Islet of Langerhans (tissue), 1 donor: ENCODE measurements at regions not wholly inside any gene's neighbourhood (a gene's known extent, or its start where the extent isn't known, plus 50 kb on each side); places are given as distances from the start of the nearest gene placed in this dataset.
"Not testable (repeated sequence)": the region's sequence is repeated elsewhere in the genome, so short reads cannot be mapped to it uniquely, and the experiment has no call there.

Experiments used
- FAIRE-seq: peaks from one replicate; lab custom pipeline; 2011; peaks lifted over from hg19 to GRCh38; lab: Jason Lieb, UNC

DNA sequence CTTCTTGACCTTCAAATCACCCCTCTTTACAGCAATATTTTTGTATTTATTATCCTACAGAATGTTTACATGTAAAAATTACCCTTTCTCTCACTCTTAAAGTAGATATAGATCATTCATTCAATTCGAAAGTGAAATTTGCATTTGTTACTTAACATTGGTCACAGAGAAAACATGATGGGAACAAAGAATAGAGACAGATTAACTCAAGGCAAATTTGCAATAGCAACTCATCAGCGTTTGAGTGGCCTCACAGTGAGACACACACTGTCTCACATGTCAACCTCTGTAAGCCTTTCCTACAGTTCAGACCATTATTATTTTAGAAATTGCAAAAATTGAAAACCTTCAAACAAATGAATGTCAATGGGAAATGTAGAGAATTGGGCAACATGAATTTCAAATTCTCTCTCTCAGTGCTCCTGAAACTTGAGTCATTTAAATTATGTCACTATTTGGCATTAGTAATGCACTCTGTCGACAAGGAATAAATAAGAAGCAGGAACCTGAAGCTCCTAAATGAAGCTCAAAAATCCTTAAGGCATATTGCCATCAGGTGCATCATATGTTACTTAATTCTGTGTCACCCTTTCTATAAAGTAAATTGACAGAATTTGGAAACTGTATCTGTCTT, 148.3 kb upstream of the ANXA10 start:
- FAIRE-seq: no peak

DNA sequence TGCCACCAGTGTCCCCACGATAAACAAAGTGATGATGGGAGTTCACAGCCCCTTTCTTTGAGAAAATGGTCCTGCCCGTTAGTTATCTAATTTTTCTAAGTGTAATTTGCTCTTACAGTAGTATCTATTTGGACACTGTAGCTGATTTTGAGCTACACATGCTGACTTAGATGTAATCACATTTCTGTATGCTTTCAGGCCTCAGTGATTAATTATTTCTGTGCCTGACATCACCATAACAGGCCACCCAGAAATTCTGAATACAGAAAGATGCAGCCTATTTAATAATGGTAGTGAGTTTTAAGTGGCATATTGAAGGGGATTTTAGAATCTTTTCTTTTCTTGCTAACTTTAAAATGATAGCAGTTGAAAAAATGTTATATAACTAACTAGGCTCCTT, 147.6 kb upstream of the ANXA10 start:
- FAIRE-seq: no peak

DNA sequence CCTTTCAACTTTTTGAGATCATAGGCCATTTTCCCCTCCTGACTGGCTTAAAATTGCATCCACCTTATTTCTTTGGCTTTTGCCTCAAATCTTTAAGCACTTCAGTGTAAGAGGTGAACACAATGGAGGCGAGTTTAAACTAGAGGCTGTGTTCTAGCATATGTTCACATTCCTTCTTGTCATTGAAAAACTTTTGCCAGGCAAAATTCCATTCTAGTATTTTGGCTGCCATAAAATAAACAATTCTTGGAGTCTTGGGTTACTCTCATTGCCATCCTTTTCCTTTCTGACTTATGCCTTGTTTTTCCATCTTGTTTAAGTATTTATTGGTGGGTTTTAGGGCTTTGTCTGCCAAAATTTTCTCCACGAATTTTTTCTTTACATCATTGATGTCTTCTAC, 137.3 kb upstream of the ANXA10 start:
- no peak for FAIRE-seq

DNA sequence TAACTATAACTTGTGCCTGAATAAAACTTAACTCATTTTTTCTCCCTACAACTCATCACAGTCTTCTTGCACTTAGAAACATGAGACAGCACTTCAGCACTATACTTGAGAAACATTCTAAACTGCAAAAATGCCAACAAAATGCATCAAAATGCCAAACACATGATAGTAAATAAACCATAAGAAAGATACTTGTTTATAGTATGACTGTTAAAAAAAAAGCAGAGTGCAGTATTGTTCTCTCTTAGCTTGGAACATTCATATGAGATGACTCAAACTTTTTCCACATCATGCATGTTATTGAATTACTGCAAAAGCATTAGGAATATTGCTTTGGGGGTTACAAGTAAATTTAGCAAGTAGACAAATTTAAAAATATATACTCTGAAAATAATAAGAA, 135.7 kb upstream of the ANXA10 start:
- FAIRE-seq: no peak

DNA sequence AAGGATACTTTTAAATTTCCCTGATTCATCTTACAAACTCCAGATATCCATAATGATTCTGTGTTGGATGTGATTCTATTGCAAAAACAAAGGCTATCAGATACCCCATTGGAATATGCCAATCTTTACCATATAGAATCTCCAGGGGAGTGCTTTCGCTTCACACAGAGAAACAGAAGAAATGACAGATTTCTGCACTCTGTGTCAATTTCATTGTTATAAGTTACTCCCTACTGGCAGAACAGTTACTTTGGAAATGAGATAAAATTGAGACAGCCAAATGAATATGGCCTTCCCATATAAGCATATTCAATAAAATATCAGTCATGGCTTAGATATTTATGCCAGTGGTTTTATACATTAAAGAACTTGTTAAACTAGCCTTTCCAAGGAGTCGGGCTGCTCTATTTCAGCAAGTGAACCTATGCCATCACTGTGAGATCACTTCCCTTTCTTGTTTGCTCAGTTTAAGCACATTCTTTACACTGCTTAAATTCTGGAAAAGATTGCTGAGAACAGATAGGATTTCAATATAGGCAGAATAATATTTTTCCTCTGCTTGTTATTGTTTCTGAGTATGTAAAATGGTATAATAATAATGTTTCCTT, 127.5 kb upstream of the ANXA10 start:
- FAIRE-seq: no peak

DNA sequence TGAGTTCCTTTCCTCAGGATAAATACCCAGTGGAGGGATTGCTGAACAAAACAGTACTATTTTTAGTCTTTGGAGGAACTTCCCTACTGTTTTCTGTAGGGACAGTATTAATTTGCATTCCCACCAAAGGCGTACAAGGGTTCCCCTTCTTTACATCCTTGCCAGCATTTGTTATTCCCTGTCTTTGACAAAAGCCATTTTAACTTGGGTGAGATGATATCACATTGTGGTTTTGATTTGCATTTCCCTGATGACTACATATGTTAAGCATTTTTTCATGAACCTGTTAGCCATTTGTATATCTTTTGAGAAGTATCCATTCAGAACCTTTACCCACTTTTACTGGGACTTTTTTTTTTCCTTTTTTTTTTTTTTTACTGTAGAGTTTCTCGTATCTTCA, 126.2 kb upstream of the ANXA10 start:
- FAIRE-seq: no peak

DNA sequence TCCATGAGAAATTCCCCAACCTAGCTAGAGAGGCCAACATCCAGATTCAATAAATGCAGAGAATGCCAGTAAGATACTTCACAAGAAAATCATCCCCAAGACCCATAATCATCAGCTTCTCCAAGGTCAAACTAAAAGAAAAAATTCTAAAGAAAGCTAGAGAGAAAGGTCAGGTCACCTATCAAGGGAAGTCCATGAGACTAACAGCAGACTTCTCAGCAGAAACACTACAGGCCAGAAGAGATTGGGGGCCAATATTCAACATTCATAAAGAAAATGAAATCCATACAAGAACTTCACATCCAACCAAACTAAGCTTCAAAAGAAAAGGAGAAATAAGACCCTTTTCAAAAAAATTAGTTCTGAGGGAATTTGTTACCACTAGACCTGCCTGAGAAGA, 118.8 kb upstream of the ANXA10 start:
- no peak for FAIRE-seq

DNA sequence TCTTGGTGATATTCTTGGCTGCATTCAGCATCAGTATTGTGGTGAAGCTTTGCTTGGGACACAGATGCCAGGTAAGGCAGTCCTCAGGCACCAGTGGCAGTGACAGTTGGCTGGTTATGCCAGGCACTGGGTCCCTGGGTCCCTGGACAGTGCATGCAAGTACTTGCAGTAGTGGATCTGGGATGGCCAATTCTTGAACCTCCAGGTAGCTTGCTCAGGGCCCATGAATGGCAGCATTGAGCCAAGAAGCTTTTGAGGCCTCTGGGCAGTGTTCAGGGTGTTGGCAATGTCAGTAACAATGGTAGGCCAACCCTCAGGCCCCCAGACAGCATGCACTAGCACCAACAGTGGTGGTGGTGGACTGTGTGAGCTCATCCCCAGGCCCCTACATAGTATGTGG, 106.8 kb upstream of the ANXA10 start:
- FAIRE-seq: no peak

DNA sequence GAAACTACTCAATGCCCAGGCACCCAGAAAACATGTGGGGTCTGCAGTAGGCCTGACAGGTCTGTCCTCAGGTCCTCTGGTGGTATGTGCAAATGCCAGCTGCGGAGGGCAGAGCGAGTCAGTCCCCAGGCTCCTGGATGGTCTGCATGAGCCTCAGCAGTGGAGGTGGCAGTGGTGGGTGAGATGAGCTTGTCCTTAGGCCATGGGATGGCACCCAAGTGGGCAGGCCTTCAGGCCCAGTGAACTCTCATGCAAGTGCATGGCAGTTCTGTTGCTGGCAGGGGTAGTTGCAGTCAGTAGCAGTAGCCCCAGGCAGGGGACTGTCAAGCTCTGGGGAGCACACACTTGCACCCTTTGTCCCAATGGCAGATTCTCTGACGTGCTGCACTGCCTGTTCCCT, 106.3 kb upstream of the ANXA10 start:
- FAIRE-seq: no peak

DNA sequence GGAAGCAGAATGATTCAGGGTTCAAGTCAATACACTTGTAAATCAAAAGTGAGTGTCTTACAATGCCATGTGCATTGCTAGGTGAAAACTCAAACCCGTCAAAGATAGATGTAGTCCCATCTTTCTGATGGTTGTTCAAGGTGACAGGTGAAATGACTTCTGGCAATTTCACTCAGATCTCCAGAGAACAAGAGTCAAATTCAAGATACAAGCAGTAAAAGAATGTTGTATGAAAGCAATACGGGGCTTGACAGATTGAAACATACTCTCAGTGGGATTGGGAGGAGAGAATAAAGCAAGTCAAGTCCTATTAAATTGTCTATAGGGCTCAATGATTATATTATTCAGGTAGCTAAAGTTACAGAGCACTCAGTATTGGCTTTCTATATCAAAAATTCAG, 105.1 kb upstream of the ANXA10 start:
- FAIRE-seq: no peak

DNA sequence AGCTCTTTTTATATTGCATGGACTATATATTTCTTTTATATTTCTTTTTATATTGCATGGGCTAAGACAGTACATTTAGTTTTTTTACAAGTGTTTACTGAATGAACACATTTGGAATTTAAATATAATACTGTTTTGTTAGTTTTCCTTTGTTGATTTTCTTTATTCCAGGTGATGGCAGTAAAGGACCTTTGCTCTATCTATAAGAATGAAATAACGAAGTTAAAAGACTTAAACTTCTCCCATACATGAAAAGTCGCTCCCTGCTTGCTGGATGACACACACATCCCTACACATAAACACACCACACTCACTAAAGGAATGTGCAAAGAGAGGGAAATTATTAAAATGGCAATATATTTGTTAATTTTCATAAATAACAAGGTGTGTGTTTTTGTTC, 102.5 kb upstream of the ANXA10 start:
- no peak for FAIRE-seq

DNA sequence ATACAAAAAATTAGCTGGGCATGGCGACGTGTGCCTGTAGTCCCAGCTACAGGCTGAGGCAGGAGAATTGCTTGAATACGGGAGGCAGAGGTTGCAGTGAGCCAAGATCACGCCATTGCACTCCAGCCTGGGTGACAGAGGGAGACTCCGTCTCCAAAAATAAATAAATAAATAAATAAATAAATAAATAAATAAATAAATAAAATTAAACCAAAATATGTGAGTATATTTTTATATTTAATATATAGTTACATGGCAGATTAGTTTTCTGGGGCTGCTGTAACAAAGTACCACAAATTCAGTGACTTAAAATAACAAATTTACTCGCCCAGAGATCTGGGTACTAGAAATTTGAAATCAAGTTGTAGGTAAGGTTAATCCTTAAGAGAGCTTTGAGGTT, 84.2 kb upstream of the ANXA10 start:
- not testable (repeated sequence) for FAIRE-seq

DNA sequence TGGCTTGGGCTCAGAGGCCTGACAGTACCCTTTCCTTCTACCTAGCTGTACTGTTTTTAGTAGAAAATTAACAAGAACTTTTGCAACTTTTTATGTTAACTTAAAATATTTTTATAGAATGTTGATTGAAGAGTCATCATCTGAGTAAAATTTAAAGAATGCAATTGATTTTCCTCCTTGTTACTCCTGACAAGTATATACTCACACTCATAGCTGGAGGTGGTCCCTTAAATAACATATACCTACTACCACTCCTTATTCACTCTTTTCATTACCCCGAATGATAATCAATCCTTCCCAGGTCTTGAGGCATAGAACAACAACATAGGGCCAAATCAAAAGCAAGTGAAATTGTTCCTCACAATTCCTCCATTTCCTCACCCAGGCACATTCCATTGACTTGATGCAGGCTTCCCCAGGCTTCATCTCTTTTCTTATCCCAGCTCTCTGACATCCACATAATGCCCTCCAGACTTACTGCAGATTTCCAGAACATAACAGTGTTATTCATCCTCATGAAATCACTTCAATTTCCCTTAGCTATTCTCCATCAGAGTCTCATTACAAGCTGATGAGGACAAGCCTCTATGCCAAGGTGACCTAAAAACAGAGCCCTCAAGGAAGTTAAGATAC, 73.2 kb upstream of the ANXA10 start:
- no peak for FAIRE-seq

DNA sequence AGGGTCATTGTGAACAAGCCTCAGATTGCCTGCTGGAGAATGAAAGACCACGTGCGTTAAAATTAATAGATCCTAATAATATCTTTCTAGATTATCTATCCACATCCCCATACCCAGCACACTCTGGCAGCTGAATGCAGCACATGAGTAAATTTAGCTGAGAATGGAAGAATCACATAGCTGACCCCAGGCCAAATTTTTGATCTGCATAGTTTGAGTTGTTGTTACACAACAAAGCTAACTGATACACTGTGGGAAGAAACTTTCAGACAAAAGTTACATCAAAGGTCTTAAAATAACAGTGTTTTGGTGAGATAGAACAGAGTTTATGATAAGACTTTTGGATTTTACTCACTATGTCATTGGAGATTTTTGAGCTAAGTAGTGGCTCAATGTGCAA, 72.4 kb upstream of the ANXA10 start:
- FAIRE-seq: no peak

DNA sequence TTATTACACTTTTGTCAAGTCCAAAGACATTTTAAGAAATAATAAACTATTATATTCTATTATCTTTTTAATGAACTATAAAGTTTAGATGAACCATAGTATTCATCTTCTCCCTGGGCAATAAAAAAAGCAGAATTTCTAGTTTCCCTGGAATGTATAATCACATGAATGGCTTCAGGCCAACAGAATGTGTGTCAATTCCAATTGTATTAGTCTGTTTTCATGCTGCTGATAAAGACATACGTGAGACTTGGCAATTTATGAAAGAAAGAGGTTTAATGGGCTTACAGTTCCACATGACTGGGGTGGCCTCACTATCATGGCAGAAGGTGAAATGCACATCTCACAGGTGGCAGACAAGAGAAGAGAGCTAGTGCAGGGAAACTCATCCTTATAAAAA, 70.7 kb upstream of the ANXA10 start:
- no peak for FAIRE-seq

DNA sequence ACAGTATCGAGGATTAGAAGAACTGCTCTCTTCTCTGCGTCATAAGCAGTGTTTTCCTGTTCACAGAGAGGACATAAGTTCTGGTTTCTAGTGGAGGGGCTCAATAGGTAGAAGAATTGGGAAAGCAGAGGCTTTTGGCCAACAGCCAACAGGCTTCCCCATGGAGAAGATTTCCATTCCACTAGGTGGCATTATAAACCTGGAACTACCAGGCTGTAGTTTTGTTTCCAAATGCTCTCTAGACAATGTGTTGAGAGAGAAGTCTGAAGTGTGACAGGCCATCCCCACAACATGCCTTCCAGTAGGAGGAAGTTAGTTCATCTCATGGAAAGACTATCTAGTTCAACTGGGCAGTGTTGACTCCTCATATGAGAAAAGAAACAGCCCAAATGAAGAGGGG, 63.8 kb upstream of the ANXA10 start:
- no peak for FAIRE-seq

DNA sequence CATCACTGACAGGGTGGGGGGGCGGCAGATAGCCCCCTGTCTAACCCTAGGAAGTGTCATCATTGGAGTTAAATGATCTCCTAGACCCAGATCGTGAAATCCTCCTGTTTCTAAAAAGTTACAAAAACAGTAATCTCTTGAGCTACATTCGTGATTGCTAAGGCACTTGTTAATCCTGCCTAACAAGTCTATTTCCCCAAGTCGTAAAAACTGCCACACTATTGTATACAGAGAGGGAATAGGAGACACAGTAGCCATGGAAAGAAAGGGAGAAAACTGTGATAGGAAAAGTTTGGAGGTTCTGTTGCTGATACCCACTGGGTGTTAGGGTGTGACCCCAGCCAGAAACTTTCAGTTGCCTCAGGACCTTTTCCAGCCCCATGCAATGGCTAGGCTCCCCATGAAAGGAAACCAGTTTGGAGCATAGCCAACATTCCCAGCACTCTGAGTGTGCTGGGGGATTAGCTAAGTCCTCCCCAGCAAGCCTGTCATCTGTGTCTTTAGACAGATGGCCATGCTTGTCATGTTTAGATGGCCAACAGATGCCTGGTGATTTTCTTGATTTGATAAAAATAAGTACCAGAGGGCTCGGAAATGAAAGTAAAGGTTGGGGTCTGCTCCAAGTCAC, 63.3 kb upstream of the ANXA10 start:
- no peak for FAIRE-seq

DNA sequence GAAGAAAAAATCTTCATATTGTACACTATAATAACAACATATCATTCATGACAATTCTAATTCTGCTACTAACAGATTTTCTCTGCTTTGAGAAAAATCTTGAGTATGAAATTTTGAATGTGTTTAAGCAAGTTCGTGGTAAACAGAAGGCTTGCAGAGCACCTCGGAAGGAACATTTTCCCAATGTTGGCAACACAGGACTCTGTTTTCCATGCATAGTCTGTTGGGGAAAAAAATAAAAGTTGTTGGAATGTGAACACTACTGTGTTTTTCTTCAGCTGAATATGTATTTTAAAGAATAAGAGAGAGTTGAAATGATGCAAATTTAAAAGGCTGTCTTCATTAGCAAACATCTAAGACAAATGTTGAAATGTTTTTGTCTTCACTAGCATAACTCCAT, 54.7 kb upstream of the ANXA10 start:
- FAIRE-seq: no peak

DNA sequence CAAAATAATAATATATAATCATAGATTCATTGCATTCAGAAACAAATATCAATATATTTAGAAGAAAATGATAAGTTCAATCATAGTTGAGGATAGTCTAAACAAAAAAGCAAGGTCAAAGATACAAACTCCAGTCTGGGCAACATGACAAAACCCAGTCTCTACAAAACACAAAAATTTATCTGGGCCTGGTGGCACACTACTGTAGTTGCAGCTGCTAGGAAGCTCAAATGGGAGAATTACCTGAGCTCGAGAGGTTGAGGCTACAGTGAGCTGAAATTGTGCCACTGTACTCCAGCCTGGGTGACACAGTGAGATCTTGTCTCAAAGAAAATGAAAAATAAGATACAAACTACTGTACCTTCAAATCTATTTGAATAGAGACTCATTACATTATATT, 52.7 kb upstream of the ANXA10 start:
- no peak for FAIRE-seq
